HG02981 (cell line): ENCODE measurements at regions not wholly inside any gene's neighbourhood (a gene's known extent, or its start where the extent isn't known, plus 50 kb on each side); places are given as distances from the start of the nearest gene placed in this dataset.

Source experiments
- ATAC-seq: cut with Tn5 transposase; IDR thresholded peaks from one replicate; pipeline ENCODE4 v1.9.1; 2021; ENCODE audit warnings: mild to moderate bottlenecking, moderate library complexity; ENCODE audit not compliant: unreplicated experiment

DNA sequence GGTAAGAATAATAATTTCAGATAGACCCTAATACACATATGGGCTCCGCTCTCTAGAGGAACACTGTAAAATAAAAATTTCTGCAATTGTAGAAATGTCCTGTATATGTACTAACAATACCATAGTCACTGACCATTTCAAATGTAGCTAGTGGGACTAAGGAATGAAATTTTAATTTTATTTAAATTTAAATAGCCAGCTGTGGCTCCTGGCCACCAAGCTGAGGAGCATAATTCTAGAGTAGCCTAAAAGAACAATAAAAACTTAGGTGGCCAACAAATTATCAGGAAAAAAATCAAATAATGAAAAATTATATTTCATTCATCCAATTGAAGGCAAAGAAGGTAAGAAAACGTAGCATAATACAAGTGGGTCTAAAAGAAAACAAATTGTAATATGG lies 240.9 kb upstream of the MIR17HG start:
- ATAC-seq: no peak

DNA sequence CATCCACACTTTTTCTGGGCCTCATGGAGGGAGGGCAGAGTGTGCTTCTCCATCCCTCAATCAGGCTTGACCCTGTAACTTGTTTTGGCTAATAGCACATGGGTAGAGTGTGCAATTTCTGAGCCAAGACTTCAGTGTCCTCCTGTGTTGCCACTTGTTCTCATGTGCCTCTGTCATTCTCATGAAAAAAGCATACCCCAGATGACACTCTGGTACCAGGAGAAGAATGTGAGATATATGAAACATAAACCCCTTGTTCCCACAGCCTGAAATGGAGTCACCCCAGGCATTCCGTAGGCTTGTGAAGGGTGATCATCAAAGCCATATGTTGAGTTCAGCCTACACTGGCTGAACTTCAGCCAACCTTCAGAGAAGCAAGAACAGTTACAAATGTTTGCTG lies 239.2 kb upstream of the MIR17HG start:
- ATAC-seq: no peak

DNA sequence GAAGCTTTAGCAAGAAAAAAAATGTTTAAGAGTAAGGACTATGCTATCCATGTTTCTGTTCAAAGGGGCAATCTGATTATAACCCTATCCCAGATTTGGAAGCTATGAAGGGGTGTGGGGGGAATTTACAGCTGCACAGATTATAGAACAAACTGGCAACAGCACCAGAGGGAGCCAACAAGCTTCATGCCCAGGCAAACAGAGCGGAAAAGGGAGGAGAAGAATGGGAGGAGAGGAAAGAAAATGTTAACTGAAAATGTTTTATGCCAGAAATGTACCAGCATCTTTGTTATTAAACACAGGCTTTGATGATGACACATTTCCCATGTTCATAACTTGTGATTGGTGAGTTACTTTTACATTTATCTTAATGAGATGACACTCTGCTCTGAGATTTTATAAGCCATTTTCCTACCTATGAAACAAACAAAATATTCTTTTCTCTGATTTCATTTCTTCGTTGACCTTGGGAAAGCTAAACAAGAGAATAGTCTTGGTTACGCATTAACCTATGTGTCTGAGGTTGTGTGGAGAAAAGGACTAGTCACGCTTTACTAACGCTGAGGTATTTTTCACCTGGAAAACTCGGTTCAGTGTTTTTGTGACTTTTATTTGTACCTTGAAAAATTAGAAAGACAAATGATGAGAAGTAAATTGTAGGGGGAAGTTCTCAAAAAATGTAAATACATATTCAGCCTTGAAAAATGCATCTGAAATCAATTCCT lies 235.8 kb upstream of the MIR17HG start:
- no peak for ATAC-seq

DNA sequence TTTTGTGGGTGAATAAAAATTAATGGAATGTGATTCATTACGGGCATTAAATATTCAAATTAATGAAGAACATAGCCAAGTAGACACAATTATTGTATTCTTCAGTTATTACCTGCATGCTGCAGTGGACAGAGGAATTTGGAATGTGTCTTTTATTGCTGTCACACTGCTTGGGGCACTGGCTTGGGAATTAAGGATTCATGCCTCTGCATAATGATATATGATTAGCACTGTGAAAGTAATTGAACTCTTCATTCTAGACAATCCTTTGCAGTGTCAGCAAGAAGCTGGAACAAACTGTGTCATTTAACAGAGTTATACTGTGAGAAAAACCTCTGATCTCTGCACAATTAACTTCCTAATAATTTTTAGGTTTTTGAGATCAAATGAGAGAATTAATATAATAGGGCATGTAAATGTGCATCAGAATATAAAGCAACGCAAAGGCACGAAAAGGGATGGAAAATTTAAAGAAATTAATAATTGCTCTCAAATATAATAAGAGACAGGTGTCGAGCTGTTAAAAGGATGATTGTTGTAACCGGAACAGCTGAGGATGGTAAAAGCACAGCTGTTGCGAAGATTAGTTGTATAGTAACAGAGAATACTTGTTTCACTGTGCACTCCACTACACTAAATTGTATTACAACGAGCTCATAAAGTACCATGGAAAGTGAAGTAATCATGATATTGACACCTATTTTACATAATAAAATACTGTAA lies 235.1 kb upstream of the MIR17HG start:
- ATAC-seq: no peak

DNA sequence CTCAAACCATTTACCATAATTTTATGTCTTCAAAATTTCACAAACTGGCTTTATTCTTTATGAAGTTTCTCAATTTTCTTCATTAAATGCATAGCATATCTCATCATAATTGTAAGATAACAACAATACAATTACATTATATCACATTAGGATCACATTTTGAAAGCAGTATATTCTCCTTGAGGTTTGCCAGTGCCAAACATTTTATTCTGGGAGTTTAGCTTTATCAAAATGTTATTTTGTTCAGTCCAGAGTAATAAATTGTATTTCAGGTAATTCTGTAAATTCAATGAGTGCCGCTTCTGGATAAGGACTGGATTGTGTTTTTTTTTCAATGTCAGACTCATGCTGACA lies 234.6 kb upstream of the MIR17HG start:
- ATAC-seq: no peak

DNA sequence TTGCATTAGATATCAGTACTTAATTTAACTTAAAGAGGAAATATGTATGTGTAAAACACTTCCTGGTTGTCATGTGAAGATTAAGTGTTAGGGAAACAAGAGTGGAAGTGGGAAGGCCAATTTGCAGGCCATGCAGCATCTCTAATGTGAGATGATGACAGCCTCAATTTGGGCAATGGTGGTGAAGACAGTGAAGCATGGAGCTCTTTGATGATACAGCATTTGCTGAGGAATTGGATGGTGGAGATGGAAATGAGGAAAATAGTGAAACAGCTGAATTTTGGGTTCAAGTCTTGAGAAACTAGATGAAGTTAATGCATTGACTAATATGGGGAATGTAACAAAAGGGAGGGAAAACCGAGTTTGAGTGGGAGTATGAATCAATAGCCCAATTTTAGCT lies 231.7 kb upstream of the MIR17HG start:
- no peak for ATAC-seq

DNA sequence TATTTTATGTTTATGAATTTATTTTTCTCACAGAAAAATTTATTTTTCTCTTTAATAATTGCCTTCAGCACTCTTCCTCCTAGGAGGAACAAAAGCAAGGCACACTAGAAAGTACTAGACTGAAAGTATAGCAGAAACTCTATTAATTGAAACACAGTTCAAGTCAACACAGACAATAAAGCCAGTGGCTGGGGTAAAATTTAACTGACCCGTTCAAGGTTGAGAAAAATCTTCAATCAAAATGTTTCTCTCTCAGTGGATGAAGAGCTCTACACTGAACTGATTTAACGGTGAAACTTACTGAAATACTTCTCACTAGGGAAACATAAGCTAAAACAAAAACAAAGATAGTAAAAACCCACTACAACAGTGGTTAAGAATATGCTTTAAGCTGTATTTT lies 230.1 kb upstream of the MIR17HG start:
- no peak for ATAC-seq

DNA sequence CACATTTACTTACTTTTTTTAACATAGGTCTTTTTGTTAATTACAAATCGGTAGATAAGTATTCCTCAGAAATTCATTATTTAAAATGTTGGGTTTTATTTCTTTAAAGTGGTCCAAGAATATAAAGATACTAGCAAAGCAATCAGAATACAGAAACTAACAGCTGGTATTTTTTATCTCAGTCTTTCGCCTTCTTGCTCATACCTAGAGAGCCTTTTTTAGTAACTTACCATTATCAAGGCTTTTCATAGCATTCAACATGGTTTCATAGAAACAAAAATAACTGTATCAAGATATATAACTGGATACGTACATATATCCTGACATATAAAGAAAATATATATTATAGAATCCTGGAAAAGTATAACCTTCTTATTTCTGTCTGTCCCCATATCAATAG lies 227.8 kb upstream of the MIR17HG start:
- ATAC-seq: no peak

DNA sequence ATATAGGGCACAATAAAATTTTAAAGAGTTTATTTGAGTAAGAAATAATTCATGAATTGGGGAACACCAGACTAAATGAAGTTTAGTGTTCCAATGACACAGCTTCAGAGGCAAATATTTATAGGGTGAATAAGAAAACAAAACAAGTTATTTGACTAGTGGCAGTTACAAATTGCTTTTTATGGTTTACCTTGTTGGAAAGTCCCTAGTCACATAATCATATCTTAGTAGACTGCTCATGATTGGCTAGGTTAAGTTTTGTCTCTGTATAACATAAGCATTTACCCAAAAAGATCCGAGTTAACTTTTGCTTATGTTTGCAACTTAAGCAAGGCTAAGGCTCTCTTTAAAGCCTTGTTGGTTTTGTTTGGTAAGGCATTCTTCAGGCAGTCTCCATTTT lies 224.7 kb upstream of the MIR17HG start:
- ATAC-seq: no peak

DNA sequence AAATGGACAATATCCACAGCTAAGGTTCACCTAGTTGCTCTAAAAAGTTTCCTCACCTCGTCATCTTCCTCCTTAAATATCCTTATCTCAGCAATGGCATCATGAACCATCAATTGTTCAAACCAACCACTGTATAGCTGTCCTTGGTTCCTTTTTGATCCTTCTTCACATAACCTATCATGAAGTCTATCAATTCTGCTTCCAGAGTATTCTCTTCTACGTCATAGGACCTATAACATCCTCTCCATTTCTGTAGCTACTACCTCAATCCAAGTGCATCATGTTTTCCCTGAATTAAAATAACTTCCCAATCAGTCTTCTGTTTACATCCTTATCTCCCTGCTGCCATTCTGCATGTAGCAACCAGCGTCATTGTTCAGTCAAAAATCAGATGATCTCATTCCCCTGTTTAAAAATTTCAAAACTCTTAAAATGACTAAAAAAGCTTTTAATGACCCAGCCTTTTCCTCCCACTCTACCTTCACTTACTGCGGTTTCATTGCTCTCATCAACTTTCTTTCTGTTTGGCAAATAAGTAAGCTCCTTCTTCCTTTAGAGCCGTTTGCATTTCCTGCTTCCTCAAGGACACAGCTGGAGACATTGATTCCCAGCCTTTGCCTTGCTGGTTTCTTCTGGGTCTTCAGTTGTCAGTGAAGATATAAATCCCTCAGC lies 223.9 kb upstream of the MIR17HG start:
- ATAC-seq: peak; percentile 41

DNA sequence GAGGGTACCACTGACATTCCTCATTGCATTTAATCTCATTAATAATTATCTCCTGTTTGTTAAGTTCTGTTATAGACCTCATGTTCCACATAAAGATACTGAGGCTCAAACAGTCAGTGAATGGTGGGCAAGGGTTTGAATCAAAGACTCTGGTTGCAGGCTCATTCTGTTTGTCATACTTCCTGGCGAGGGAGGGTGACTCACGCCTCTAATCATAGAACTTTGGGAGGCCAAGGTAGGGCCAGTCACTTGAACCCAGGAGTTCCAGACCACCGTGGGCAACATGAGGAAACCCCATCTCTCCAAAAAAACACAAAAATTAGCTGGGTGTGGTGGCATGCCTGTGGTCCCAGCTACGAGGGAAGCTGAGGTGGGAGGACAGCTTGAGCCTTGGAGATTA lies 220.7 kb upstream of the MIR17HG start:
- ATAC-seq: no peak

DNA sequence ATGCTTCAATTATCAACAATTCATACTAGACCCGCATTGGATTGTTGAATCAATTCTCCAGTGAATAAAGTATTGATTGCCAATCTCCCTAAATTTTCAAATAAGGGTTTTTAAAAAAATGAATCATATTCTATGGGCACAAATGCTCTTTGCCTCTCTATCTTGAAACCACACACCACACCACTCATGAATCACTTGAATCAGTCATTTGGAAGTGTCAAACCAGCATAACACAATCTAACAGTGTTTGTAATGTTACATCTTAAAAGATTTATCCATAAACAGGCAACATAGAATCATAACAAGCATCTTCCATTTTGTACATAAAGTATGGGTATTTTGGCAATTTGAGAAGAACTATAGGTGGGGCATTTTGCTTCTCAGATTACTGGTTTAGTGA lies 219.5 kb upstream of the MIR17HG start:
- ATAC-seq: no peak

DNA sequence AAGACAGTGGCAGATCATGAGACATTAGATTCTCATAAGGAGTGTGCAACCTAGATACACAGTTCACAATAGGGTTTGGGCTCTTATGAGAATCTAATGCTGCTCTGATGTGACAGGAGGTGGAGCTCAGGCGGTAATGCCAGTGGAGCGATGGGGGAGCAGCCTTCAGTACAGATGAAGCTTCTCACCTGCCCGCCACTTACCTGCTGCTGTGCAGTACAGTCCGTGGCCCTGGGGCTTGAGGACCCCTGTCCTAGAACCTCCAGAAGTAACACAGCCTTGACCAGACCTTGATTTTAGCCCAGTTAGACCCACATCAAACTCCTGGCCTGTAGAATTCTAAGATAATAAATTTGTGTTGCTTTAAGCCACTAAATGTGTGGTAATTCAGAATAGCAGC lies 215.1 kb upstream of the MIR17HG start:
- no peak for ATAC-seq

DNA sequence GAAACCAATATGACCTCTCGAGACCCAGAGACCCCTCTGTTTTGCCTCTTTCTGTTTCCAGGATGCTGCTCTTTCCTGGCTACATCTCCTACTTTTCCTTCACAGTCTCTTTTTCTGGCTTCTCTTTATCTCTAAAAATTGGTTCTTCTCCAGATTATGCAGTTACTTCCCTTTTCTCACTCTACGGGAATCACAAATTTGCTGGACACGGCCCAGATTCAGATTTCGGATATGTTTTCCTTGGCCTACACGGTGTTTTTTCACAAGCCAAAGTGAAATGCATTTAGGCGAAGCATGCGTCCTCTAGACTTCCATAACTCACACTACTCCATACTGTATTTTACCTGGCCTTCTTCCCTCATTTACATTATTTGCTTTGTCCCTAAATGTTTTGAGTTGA lies 214.7 kb upstream of the MIR17HG start:
- no peak for ATAC-seq

DNA sequence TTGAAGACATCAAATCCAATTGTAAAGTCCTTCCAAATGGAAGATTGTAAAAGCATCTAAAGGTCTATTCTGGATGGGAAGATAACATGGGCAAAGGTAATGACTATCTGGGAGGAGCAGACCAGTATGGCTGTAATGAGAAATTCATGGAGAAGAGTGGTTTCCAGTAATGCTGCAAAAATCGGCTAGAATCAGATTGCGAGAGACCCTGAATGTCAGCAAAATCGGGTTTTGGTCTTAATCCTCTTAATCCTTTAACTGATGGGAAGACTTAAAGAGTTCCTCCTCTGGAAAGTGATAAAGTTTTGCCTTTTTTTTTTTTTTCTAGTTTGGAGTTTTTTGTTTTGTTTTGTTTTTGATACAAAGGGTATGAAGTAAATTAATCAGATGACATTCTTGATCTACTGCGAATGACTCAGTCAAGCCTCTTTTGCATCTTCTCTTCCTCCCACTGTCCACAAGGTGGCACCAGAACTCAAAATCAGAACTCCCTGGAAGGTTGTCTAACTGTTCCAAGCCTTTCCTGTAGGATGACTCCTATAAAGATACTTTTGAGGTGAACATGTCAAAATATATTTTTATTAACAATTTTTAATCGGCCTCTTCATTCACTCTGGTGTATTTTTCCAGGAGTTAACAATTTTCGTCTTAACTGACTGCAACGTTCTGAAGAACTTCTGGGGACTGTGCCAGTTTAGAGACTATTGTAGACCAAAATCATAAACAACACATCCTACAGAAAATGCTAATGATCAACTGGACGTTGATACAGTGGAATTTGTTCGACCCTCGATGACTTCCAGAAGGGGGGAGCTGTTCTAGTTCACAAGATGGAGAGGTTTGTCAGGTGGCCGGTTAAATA lies 213.3 kb upstream of the MIR17HG start:
- peak; percentile 81 for ATAC-seq

DNA sequence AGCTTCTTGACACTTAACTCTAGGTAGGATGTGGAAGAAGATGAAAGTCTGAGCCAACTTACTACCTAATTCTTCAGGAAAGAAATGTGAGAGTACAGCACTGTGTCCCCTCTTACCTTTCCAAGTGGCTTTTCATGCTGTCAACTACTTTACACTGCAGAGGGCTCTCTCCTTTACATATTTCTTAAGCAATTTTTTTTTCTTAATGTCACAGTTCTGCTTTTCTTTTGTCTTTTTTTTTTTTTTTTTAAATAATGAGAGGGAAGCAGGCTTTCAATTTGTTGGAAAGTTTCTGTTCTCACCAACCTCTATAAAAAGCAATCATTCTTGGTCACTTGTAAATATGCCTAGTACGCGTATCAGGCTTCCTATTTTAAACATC lies 212.7 kb upstream of the MIR17HG start:
- no peak for ATAC-seq

DNA sequence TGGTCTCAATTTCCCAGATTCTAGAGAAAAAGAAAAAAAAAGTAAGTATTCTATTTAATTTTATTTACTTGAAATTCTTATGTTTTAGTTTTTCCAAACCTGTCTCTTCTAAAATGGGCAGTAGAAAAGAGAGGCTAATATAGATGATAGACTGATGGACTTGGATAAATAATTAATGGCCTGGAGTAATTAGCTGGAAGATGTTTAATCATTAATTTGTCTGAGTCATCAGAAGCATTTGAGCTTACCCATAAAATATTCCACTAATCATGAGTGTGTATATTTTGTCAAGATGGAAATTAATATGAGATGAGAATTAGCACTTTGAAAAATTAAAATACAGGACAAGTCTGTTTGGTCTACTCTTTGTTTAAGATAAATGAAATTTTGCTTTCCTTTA lies 212.1 kb upstream of the MIR17HG start:
- no peak for ATAC-seq

DNA sequence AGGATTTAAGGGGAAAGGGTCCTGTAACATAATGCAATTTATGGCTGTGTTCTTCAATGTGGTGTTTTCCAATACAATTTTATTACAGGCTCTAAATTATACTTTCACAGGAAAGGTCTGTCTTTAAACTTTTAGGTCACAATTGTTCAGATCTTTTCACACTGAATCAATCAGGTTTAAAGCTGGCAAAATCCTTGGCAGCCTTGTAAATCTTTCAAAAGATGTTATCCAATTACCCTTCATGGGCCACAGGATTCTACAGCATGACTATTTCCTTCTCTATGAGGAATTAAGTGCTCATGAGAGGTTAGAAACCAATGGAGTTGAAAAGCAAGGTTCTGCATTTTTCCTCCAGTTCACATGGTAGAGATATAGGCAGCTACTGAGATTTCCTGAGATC lies 211.5 kb upstream of the MIR17HG start:
- no peak for ATAC-seq

DNA sequence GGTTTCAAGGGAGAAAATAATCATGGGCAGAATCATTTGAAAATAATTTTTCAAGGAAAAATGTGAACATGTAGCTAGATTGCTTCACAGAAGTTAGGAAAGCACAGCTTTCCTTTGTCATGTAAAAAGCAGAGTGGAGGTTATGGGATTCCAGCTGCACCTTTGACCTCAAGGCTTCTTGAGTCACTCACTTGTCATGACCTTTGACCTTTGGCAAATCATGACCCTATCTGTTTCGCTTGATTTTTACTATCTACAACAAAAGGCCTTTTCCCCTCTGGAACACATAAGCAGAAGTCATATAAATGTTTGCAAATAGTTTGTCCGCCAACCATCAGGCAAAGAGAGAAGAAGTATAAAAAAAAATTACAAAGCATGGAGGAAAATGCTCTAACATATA lies 210.7 kb upstream of the MIR17HG start:
- ATAC-seq: no peak

DNA sequence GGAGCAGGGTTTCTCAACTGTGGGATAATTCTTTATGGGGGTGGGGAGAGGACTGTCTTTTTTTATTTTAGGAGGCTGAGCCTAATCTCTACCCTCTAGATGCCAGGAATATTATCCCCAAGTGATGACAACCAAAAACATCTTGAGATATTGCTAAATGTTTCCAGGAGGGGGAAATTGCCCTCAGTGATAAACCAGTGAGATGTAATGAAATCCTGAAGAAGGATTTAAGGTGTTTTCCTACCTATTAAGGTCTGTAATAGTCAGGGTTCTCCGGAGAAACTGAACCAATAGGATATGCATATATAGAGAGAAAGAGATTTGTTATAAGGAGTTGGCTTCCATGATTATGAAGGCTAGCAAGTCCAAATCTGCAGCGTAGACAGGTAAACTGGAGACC lies 208.3 kb upstream of the MIR17HG start:
- no peak for ATAC-seq

DNA sequence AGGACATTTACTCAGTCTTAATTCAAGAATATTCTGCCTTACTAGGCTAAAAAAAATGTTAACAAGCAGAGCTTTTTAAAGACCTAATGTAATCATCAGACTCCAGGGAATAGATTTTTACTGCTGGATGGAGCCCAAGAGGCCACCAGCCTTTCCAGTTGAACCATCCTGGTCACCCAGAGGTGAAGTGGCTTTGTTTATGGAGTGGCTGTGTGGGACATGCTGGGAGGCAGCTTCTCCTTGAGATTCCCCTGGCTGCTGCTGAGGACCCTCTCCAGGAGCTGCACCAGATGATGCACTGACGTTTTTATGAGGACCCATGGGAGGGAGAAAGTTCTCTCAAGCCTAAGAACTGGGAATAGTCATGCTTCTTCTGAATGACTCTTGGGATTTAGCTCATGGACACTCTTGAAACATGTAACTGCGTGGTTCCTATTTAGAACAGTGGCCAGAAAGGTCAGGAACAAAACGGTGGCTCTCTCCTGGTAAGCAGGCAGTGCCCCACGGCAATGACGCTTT lies 205.9 kb upstream of the MIR17HG start:
- ATAC-seq: no peak
